C4-2B (cell line): ENCODE measurements at regions not wholly inside any gene's neighbourhood (a gene's known extent, or its start where the extent isn't known, plus 50 kb on each side); places are given as distances from the start of the nearest gene placed in this dataset.

Experiments used
- ZFX ChIP-seq: fragments of 450-650 bp; IDR thresholded peaks from 2 replicates; pipeline ENCODE4 v1.6.1; 2017
- TF ChIP-seq, protein P1 (sequence below): fragments of 450-650 bp; conservative IDR thresholded peaks from 2 replicates; pipeline ENCODE4 v1.5.1; 2017; ENCODE audit warnings: mild to moderate bottlenecking

DNA sequence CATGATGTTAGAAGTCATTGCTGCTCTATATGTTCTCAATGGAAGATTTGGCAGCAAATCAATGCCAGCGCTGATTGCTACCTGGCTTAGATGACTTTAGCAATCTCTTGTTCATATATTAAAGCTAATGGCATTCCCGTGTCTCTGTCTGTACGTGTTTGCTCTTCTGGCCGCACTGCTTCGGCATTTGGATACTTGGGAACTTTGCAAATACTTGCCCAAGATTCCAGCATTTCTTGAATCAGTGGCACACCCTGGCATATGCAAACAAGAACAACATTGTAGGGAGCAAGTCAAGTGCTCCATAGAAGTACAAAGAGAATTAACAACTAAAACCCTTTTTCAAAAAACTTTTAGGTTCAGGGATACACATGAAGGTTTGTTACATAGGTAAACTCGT lies 128.9 kb upstream of the TMEM164 start:
- TF ChIP-seq, protein P1, sequence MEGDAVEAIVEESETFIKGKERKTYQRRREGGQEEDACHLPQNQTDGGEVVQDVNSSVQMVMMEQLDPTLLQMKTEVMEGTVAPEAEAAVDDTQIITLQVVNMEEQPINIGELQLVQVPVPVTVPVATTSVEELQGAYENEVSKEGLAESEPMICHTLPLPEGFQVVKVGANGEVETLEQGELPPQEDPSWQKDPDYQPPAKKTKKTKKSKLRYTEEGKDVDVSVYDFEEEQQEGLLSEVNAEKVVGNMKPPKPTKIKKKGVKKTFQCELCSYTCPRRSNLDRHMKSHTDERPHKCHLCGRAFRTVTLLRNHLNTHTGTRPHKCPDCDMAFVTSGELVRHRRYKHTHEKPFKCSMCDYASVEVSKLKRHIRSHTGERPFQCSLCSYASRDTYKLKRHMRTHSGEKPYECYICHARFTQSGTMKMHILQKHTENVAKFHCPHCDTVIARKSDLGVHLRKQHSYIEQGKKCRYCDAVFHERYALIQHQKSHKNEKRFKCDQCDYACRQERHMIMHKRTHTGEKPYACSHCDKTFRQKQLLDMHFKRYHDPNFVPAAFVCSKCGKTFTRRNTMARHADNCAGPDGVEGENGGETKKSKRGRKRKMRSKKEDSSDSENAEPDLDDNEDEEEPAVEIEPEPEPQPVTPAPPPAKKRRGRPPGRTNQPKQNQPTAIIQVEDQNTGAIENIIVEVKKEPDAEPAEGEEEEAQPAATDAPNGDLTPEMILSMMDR = no peak
- TF ChIP-seq ZFX = no peak
